Type B pancreatic cell (in vitro differentiated cells): ENCODE measurements at regions not wholly inside any gene's neighbourhood (a gene's known extent, or its start where the extent isn't known, plus 50 kb on each side); places are given as distances from the start of the nearest gene placed in this dataset.
"Not testable (repeated sequence)": the region's sequence is repeated elsewhere in the genome, so short reads cannot be mapped to it uniquely, and the experiment has no call there.

Experiments used
- DNase-seq: peaks from one replicate; pipeline ENCODE4 v3.0.0; 2021; ENCODE audit warnings: mixed read lengths; ENCODE audit not compliant: unreplicated experiment; ENCODE audit errors: extremely low spot score
- H3K27ac Mint-ChIP-seq: 2 replicates; pipeline ENCODE4 v1.8.0; 2021; ENCODE audit warnings: mild to moderate bottlenecking, mixed read lengths
- H3K27me3 Mint-ChIP-seq: 2 replicates; pipeline ENCODE4 v1.8.0; 2021; ENCODE audit warnings: mixed read lengths
- H3K36me3 Mint-ChIP-seq: 2 replicates; pipeline ENCODE4 v1.8.0; 2021; ENCODE audit warnings: mixed read lengths
- H3K4me1 Mint-ChIP-seq: one replicate; pipeline ENCODE4 v1.8.0; 2021; ENCODE audit warnings: mixed read lengths; ENCODE audit not compliant: unreplicated experiment
- H3K4me3 Mint-ChIP-seq: 2 replicates; pipeline ENCODE4 v1.8.0; 2021; ENCODE audit warnings: mild to moderate bottlenecking, mixed read lengths
- H3K9me3 Mint-ChIP-seq: 2 replicates; pipeline ENCODE4 v1.8.0; 2021; ENCODE audit warnings: mixed read lengths
- TF ChIP-seq, protein P1 (sequence below): fragments of 200-600 bp; sonication (generic); conservative IDR thresholded peaks from 2 replicates; pipeline ENCODE4 v1.5.0; 2021; ENCODE audit warnings: antibody characterized with exemption, mild to moderate bottlenecking

DNA sequence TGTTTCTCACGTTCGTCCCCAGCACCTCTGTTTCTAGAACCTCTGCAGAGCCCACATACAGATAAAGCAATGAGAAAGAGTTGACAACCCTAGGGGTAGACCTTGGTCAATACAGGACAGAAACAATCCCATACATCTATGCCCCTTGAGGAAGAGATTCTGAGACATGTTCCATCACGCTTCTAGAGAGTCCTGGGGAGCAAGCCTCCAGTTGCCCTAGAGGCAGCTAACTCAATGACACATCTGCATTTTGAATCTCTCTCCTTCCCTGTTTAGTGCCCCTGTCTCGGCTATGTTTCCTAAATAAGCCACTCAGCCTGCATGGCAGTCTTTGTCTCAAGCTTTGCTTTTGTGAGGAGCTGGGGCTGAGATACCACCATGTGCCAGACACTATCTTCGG lies 435.3 kb downstream of the CD83 start:
- H3K27ac Mint-ChIP-seq = no peak overlapping the region
- DNase-seq = no peak
- no peaks in the 10 kb centered on the region for H3K36me3 Mint-ChIP-seq
- H3K9me3 Mint-ChIP-seq = no peaks in the 10 kb centered on the region
- TF ChIP-seq, protein P1, sequence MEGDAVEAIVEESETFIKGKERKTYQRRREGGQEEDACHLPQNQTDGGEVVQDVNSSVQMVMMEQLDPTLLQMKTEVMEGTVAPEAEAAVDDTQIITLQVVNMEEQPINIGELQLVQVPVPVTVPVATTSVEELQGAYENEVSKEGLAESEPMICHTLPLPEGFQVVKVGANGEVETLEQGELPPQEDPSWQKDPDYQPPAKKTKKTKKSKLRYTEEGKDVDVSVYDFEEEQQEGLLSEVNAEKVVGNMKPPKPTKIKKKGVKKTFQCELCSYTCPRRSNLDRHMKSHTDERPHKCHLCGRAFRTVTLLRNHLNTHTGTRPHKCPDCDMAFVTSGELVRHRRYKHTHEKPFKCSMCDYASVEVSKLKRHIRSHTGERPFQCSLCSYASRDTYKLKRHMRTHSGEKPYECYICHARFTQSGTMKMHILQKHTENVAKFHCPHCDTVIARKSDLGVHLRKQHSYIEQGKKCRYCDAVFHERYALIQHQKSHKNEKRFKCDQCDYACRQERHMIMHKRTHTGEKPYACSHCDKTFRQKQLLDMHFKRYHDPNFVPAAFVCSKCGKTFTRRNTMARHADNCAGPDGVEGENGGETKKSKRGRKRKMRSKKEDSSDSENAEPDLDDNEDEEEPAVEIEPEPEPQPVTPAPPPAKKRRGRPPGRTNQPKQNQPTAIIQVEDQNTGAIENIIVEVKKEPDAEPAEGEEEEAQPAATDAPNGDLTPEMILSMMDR = no peak
- peaks cover 8% of the 10 kb centered on the region for H3K4me1 Mint-ChIP-seq
- H3K27me3 Mint-ChIP-seq = peaks cover 6% of the 10 kb centered on the region
- no peak overlapping the region for H3K4me3 Mint-ChIP-seq

DNA sequence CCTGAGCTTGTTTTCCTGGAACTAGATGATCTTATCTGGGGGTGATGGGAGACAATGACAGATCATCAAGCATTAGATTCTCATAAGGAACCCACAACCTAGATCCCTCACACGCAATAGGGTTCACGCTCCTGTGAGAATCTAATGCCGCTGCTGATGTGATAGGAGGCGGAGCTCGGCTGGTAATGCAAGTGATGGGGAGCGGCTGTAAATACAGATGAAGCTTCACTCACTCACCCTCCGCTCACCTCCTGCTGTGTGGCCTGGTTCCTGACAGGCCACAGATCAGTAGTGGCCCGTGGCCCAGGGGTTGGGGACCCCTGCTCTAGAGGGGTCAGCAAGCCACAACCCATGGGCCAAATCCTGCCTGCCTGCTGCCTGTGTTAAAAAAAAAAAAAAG lies 435.9 kb downstream of the CD83 start:
- Mint-ChIP-seq H3K9me3 (no peaks in the 10 kb centered on the region), H3K27me3 (peaks cover 6% of the 10 kb centered on the region), H3K4me1 (peaks cover 5% of the 10 kb centered on the region), H3K27ac (no peak overlapping the region), H3K36me3 (no peaks in the 10 kb centered on the region), H3K4me3 (no peak overlapping the region)
- no peak for DNase-seq
- TF ChIP-seq, protein P1 = no peak

DNA sequence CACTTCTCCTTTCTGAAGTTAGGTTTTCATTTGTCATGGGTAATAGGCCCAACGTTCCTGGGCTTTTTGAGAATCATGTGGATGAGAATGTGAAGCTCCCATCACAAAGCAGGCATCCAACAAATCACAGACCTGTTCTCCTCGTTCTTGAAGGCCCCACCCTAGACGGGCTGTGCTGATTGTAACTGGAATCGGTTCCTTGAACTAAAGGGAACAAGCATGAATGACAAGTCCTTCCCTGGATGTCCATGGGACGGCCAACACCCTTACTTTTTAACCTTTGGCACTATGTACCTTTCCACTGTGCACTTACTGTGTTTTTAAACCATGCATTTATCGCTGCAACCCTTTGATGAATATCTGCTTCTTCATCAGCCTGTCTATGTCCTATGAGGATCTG lies 438.2 kb downstream of the CD83 start:
- Mint-ChIP-seq H3K9me3 (peaks cover under 1% of the 10 kb centered on the region), H3K27ac (no peak overlapping the region), H3K27me3 (peaks cover 6% of the 10 kb centered on the region), H3K4me1 (no peaks in the 10 kb centered on the region), H3K4me3 (no peak overlapping the region), H3K36me3 (no peaks in the 10 kb centered on the region)
- no peak for DNase-seq
- TF ChIP-seq, protein P1 = no peak

DNA sequence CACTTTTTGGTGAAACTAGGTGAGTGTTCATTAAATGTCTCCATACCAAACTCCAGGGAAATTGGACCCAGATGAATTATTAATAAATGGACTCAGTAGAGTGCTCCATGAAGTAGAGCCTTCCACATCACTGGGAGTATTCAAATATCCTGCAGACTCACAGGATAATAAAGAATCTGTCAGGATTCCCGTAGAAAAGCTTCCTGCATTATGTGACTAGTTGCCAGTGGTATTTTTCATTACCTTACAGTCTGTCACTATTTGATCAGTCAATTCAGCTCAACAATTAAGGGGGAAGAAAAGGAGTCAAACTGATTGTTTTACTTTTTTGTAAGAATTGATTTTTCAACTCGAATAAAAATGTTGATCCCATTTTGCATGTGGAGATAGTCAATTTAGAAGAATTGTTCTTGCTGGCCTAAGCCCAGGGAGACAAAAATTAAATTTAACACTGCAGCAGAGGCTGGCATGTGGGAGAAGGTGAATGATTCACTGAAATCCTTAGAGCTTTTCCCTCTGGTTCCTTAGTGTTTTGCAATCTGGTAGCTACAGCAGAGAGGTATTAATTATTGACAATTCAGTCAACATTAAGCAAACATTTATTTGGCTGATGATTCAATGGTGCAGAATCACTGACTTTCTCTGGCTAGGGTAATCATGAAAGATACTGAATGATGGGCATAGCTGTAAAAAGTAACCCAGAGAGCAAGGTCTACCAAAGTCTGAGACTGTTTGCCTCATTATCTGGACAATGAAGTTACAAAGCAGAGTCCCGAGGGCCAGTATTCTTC lies 442.4 kb downstream of the CD83 start:
- no peak overlapping the region for H3K4me3 Mint-ChIP-seq
- peaks cover 4% of the 10 kb centered on the region for H3K27me3 Mint-ChIP-seq
- TF ChIP-seq, protein P1 = no peak
- H3K36me3 Mint-ChIP-seq = no peaks in the 10 kb centered on the region
- H3K9me3 Mint-ChIP-seq = peaks cover 17% of the 10 kb centered on the region
- DNase-seq = no peak
- no peak overlapping the region for H3K27ac Mint-ChIP-seq
- no peaks in the 10 kb centered on the region for H3K4me1 Mint-ChIP-seq

DNA sequence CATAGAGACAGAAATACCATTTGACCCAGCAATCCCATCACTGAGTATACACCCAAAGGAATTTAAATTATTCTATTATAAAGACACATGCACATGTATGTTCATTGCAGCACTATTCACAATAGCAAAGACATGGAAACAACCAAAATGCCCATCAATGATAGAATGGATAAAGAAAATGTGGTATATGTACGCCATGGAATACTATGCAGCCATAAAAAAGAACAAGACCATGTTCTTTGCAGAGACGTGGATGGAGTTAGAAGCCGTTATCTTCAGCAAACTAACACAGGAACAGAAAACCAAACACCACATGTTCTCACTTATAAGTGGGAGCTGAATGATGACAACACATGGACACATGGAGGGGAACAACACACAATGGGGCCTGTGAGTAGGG lies 444.0 kb downstream of the CD83 start:
- not testable (repeated sequence) for H3K27ac Mint-ChIP-seq, DNase-seq, H3K27me3 Mint-ChIP-seq, H3K4me3 Mint-ChIP-seq, H3K36me3 Mint-ChIP-seq, H3K4me1 Mint-ChIP-seq
- H3K9me3 Mint-ChIP-seq = peaks cover 17% of the 10 kb centered on the region

DNA sequence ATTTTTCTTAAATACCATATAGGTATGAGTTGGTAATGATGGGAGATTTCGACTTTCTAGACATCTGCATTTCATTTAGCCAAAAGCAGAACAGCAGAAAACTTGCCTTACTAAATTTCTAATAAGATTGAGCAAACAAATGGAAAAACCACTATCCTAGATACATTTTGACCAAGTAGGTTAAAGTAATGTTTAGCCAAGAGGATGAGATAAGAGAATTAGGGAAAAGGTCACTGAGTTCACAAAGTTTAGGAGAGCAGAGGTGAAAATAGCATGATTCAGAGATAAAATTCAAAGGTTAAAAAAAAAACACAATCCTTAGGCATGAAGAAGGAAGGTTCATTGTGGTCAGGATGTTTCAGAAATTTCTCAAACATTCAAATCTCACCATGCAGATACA lies 450.3 kb downstream of the CD83 start:
- Mint-ChIP-seq H3K27ac (no peak overlapping the region), H3K4me3 (no peak overlapping the region), H3K9me3 (peaks cover 10% of the 10 kb centered on the region), H3K4me1 (peaks cover 8% of the 10 kb centered on the region), H3K36me3 (no peaks in the 10 kb centered on the region), H3K27me3 (peaks cover 4% of the 10 kb centered on the region)
- DNase-seq = no peak
- TF ChIP-seq, protein P1 = no peak
